ENCODE measurements at regions not wholly inside any gene's neighbourhood (a gene's known extent, or its start where the extent isn't known, plus 50 kb on each side); places are given as distances from the start of the nearest gene placed in this dataset.
"Not testable (repeated sequence)": the region's sequence is repeated elsewhere in the genome, so short reads cannot be mapped to it uniquely, and the experiment has no call there.

DNA sequence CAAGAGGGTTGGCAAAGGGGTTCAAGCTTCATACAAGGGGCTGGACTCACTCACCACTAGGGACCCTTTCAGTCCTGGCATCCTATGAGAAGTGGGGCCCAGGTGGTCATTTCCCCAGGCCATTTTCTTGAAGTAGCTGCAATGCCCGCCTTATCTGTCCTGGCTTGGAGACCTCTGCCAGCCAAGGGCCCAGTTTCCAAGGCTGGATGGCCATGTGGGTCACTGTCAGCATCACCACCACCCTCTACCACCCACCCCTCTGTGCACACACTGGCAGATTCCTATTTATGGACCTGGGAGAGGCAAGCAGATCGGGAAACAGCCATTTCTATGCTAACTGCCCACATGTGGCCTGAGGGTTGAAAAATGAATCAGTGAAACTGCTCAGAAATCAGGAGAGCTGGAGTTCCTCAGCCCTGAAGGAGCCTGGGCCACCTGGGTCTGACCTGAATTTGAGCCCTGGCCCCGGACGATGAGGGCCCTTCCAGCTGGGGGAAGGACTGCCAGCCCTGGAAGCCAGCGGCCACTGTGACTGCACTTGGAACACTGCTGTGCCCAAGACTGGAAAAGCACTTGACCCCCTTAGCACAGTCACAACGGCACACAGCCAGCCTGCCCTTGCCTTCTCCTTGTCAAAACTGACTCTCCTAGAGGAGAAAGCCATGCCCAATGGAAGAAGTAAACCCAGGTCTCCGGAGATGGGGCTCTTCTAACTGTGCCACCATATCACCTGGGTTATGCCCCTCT lies 442.2 kb downstream of the BUD13 start:
- no peak for DNase-seq (ENCODE audit: low read depth)
- in situ Hi-C loops (cut with HindIII; ENCODE audit: low pct_unique_long_range_greater_than_20kb, low sequenced_read_pairs): no loop called here

DNA sequence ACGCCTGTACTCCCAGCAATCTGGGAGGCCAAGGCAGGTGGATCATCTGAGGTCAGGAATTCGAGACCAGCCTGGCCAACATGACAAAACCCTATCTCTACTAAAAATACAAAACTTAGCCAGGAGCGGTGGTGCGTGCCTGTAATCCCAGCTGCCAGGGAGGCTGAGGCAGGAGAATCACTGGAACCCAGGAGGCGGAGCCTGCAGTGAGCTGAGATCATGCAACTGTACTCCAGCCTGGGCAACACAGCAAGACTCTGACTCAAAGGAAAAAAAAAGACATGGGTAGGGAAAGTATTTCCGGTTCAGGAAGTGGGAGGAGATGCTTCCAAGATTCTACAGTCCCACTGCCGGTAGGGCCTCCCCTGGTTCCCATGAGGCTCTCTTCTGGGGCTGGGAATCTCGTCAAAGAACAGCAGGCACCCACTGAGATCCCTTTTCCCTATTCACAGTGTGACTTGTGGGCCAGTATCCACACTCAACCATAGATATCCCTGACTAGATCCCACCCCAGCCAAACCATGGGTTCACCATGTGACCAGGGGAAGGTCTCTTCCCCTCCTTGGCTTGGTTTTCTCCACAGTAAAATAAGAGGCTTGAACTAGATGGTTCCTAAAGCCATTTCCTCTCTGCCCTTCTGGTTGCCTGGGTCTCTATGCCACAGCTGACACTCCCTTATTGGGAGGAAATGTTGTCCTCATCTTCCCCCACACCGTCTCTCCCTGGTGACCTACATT lies 443.3 kb downstream of the BUD13 start:
- DNase-seq (ENCODE audit: low read depth): no peak
- in situ Hi-C loops (cut with HindIII; ENCODE audit: low pct_unique_long_range_greater_than_20kb, low sequenced_read_pairs): no loop called here

DNA sequence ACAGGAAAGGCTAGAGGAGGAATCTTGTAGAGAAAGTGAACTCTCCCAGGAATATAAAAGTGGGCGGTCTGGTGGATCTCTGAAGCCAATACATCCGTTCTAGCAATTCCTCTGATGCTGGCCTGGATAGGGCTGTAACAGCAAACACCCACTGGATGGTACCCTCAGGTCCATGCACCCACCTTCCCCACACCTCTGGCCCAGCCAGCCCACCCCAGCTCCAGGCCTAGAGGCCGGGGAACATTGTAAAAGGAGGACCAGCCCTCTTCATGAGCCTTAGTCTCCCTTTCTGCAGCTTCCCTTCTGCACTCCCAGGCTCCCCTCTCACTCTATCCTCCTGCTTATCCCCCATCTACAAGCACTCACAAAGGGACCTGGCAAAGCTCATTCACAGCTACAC lies 443.9 kb downstream of the BUD13 start:
- DNase-seq (ENCODE audit: low read depth): no peak
- in situ Hi-C loops (cut with HindIII; ENCODE audit: low pct_unique_long_range_greater_than_20kb, low sequenced_read_pairs): no loop called here

DNA sequence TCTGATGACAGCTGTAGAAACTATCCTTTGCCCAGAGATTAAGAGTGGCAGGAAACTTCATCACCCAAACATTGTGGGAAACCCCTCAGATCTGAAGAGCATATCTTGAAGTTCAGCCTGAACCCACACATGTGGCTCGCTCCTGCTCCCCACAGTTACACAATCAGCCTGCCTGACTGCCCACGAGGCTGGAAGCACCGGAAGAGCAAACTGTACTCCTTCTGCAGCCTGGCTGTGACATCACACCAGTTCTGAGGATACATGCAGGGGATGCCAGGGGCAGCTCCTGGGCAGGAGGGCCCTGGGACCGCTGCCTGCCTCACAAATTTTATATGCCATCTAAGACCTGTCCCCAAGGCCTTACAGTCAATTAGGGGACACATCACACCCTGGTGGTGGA lies 444.4 kb downstream of the BUD13 start:
- no peak for DNase-seq (ENCODE audit: low read depth)
- in situ Hi-C loops (cut with HindIII; ENCODE audit: low pct_unique_long_range_greater_than_20kb, low sequenced_read_pairs): no loop called here

DNA sequence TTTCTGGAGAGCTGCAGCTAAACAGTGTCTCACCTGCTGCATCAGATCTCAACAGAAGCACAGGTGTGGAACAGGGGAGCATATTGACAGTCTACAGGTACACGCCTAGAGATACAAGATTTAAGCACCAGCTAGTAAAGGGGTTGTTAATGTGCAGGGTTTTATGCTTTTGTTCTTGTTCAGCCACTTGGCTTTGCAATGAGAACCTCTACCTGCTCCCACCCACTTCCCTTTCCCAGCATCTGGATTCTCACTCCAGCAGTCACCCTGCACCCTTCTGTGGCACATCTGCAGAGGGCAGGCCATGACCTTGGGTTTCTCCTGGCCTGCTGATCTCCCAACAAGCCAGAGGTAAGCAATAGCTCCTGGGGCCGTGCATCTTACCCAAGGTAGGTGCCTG lies 446.6 kb downstream of the BUD13 start:
- in situ Hi-C loops (cut with HindIII; ENCODE audit: low pct_unique_long_range_greater_than_20kb, low sequenced_read_pairs): no loop called here
- DNase-seq (ENCODE audit: low read depth): no peak

DNA sequence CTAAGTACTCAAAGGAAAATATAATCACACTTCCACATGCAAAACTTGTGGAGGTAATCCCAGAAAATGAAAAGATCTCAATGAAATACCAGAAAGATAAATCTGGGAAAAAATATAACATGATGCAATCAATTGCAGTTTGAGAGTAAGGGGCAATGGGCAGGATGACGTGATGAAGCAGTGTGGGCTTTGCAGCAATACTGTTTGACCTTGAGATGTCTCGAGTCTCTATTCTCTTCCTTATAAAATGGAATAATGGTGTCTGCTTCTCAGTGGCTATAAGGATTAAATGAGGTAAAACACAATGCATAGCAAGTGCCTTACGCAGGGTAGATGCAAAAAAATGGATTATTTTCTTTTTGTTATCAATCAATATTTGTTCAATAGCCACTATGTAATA lies 447.5 kb downstream of the BUD13 start:
- in situ Hi-C loops (cut with HindIII; ENCODE audit: low pct_unique_long_range_greater_than_20kb, low sequenced_read_pairs): no loop called here
- no peak for DNase-seq (ENCODE audit: low read depth)

DNA sequence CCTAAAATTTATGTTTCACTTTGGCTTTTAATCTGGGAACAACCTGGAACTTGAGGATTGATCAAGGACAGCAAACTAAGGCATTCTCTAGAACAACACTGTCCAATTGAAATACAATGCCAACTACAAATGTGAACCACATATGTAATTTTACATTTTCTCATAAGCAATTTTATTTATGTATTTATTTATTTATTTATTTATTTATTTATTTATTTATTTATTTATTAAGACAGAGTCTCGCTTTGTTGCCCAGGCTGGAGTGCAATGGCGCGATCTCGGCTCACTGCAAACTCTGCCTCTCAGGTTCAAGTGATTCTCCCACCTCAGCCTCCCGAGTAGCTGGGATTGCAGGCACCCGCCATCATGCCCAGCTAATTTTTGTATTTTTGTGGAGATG lies 448.7 kb downstream of the BUD13 start:
- DNase-seq (ENCODE audit: low read depth); in situ Hi-C loops (cut with HindIII; ENCODE audit: low pct_unique_long_range_greater_than_20kb, low sequenced_read_pairs): not testable (repeated sequence)

DNA sequence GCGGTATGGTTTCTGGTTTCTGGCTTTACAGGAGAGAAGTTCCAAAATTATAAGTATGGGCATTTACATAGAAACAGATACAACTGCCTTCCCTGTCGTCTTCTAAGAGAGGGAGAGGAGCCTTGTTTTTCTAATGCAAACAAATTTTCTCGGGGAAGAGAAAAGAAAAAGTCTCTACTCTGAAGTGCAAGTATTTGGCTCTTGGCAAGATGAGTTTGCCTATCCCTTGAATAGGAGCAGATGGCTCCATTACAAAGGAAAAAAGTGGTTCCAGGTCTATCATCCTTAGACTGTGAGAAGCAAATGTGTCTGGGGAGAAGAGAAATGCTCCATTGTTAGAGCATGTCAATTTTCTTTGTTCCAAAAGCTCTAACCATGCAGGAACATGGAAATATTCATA lies 455.6 kb downstream of the BUD13 start:
- DNase-seq (ENCODE audit: low read depth): no peak
- in situ Hi-C loops (cut with HindIII; ENCODE audit: low pct_unique_long_range_greater_than_20kb, low sequenced_read_pairs): no loop called here

DNA sequence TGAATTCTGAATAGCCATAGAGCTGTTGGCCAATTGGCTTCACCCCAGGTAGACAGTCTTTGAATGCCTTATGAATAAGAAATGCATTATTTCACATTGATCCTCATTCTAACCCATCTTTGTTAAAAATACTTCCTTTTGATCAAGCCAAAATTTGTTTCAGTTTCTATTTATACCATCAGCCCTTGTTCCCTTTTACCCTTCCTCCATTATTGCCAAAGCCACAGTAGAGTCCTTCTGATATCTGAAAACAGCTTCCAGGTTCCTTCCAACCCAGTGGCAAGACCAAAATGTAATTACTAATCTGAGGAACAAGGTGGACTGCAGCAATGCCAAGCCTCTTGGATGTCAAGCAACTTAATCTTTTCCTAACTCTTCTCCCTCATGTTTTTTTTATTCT lies 458.8 kb downstream of the BUD13 start:
- DNase-seq (ENCODE audit: low read depth): no peak
- in situ Hi-C loops (cut with HindIII; ENCODE audit: low pct_unique_long_range_greater_than_20kb, low sequenced_read_pairs): no loop called here

DNA sequence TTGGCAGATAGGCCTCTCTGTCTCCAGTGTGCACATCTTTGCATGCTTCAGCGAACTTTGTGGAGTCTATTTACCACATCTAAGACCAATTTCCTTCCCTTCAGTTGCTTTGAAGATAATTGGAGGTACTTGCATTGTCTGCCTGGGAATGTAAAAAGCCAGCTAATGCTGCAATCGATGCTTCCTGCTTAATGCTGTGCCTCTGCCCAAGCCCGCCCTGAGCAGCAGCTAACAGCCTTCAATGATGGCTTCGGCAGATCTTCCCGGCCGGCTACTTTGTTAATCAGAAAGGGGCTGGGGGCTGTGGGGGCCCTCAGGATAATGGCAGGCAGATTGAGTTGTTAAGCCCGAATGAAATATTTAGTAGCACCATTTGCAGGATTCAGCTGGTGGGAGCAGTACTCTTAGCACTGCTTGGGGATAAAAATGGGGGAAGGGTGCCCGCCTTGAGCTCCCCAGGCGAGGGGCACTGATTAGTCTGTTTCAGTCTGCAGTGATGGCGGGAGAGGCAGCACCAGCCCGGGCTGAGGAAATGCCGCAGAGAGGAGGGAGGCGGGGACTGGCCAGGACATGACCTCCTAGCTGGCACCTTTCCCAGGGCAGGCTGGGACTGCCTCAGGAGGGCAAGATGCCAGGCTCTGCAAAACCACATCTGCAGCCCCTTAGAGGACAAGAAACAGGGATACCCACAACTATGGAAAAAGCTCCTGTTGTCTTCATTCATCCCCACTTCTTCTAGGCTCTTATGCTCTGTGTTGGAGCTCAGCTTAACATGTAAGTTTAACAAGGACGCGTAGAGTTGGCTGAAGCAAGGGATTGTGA lies 460.0 kb downstream of the BUD13 start:
- peak; percentile 26 for DNase-seq (ENCODE audit: low read depth)
- in situ Hi-C loops (cut with HindIII; ENCODE audit: low pct_unique_long_range_greater_than_20kb, low sequenced_read_pairs): no loop called here

DNA sequence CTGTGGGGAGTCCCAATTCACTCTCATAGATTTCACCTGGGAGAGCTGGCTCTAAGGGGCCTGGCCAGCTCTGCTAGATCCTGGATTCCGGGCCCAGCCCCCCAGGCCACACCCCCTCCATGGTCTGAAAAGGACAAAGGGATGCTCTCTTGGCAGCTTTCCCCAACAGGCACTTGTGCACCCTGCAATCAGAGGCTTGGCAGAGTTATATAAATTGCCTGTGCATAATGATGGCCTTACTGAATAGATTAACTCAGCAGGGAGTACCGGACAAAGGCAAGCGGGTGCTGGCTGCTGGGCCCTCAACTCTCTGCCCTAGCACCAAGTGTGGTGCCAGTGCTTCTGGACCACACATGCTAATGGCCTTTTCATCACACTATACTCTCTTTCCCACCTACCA lies 461.6 kb downstream of the BUD13 start:
- in situ Hi-C loops (cut with HindIII; ENCODE audit: low pct_unique_long_range_greater_than_20kb, low sequenced_read_pairs): no loop called here
- no peak for DNase-seq (ENCODE audit: low read depth)

DNA sequence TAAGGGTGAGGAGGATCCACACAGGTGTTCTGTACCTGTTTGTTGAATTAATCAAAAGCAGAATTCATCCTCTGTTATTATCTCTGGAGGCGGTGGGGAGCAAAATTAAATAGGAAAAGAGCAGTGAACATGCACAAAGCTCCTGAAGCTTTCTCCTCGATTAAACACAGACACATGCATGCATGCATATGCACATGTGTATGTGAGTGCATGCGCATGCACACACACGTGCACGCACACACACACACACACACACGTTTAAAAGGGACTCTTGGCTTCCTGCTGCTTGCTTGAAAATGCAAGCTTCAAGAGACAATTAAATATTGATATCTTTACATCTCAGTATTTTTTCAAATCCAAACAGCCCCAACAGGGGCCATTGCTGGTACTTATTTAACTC lies 462.1 kb downstream of the BUD13 start:
- DNase-seq (ENCODE audit: low read depth): no peak
- in situ Hi-C loops (cut with HindIII; ENCODE audit: low pct_unique_long_range_greater_than_20kb, low sequenced_read_pairs): no loop called here

DNA sequence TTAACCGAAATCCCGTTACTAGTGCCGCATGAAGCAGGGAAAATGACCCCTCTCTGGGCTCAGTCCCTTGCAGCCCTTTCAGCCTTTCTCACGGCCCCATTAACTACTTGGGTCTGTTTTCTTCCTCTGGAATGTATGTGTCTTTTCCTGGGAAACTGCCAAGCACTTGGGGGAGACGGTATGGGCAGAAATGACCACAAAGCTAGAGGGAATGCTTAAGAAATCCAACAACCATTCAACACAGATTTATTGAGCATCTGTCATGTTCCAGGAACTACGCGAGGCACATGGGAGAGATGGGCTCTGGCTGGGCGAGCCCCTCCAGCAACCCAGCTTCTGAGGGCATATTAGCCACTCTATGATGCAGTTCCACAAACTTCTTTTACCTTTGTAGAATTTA lies 462.6 kb downstream of the BUD13 start:
- no peak for DNase-seq (ENCODE audit: low read depth)
- in situ Hi-C loops (cut with HindIII; ENCODE audit: low pct_unique_long_range_greater_than_20kb, low sequenced_read_pairs): no loop called here

DNA sequence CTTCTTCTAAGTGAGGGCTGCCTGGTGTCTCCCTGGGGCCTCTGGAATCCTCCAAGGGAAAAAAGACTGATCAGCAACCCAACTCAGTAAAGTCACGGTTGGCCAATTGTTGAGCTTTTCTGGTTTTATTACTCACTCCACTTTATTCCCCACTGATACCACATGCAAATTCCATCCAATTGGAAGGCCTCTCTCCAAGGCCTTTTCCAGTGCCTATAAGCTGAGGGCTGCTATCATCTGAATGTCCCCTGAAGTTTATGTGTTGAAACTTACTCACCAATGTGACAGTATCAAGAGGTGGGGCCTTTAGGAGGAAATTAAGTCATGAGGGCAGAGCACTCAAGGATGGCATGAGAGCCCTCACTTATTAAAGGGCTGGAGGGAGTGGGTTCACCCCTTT lies 463.3 kb downstream of the BUD13 start:
- in situ Hi-C loops (cut with HindIII; ENCODE audit: low pct_unique_long_range_greater_than_20kb, low sequenced_read_pairs): no loop called here
- DNase-seq (ENCODE audit: low read depth): peak; percentile 51

DNA sequence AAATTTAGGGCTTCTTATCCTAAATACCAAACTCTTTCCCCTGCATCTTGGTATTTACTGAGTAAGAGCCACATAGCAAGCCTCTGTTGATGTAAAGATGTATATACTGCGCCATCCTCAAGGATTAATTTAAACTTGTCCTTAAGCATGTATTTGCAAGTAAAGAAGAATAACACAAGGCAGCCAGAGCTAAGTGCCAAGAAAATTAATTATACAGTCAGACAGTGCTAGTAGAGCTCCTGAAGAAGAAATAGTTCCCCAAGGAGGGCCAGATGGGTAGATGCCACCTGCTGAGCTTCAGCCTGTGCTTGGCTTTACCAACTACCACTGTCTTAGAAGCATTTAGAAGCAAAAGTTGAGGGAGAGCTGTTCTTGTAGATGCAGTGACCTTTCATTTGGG lies 470.0 kb downstream of the BUD13 start:
- in situ Hi-C loops (cut with HindIII; ENCODE audit: low pct_unique_long_range_greater_than_20kb, low sequenced_read_pairs): no loop called here
- no peak for DNase-seq (ENCODE audit: low read depth)

DNA sequence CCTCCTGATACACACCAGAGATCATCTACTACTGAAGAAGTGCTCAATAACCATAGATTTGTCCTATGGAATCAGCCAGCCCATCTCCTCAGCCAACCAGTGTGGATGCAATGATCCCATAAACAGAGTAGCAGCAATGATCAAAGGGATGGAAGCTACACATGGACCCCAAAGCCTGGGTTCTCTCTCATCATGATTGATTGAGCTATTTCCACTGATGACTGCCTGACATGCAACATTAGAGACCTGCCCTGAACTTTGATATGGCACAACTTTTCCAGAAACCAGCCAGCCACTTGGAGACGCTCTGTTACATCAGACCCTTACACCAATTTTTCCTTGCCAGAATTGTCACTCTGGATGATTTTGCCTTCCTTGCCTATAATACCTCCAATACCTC lies 471.6 kb downstream of the BUD13 start:
- in situ Hi-C loops (cut with HindIII; ENCODE audit: low pct_unique_long_range_greater_than_20kb, low sequenced_read_pairs): no loop called here
- DNase-seq (ENCODE audit: low read depth): no peak

DNA sequence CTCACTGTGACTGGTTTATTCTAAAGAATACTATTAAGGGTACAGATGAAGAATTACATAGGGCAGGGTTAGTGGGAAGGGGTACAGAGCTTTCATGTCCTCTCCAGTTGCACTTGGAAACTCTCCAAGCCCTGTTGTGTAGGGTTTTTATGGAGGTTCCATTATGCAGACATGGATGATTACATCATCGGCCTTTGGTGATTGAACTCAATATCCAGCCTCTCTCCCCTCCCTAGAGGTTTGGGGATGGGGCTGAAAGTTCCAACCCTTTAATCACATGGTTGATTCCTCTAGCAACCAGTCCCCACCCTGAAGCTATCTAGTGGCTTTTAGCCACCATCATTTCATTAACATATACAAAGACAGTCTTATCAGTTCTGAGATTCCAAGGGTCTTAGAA lies 472.6 kb downstream of the BUD13 start:
- no peak for DNase-seq (ENCODE audit: low read depth)
- in situ Hi-C loops (cut with HindIII; ENCODE audit: low pct_unique_long_range_greater_than_20kb, low sequenced_read_pairs): no loop called here

DNA sequence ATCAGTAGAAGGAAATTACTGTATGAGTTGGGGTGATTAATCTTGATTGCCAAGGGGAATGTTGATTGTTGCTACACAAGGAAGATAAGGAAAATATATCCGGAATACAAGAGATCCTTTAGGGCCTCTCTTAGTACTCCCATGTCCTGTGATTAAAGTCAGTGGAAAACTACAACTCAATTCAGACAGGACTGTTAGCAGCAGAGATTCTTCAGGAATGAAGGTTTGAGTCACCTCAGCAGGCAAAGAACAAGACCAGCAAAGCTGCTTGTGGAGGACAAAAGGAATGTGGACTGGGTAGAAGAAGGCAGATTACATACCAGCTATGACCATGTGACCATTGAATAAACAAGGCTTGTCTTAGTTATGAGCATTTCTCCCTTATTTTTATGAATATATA lies 478.2 kb downstream of the BUD13 start:
- DNase-seq (ENCODE audit: low read depth): no peak
- in situ Hi-C loops (cut with HindIII; ENCODE audit: low pct_unique_long_range_greater_than_20kb, low sequenced_read_pairs): no loop called here

DNA sequence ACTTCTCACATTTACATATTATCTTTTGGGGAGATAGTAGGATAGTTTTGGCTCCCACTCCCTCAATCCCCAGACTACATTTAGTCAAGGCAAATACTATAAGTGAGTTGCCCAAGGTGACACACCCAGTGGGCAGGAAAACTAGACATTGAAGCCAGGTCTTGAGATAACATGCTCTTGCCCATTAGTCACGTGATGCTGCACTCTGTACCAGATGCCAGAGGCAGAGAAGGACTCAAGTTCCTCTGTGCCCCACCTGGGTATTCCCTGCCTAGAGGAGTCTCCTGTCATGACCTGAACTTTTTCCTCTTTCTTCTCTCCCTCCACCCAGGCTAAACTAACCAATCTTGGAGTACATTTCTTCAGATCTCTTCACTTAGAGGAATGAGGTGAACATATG lies 484.9 kb downstream of the BUD13 start:
- no peak for DNase-seq (ENCODE audit: low read depth)
- in situ Hi-C loops (cut with HindIII; ENCODE audit: low pct_unique_long_range_greater_than_20kb, low sequenced_read_pairs): no loop called here

Data from Caki2 (cell line).